A549 (cell line): ENCODE measurements at regions not wholly inside any gene's neighbourhood (a gene's known extent, or its start where the extent isn't known, plus 50 kb on each side); places are given as distances from the start of the nearest gene placed in this dataset.

Experiments
- ATAC-seq, 2 experiments: fragments of 200-7000 bp in 1 of 2; fragments of >200 bp in 1 of 2; cut with Nextera tagmentation in 1 of 2; cut with Tn5 transposase in 1 of 2; 3 replicates each; pipeline versions ENCODE4 v1.8.0 to v1.9.1; 2018 to 2020; ENCODE audit warnings: mild to moderate bottlenecking in 1 of 2, moderate library complexity in 1 of 2
- CTCF ChIA-PET: fragments of 300-600 bp; sonication (Branson Sonifier 250); formaldehyde crosslinking; extraction: SDS; loops from one replicate; lab custom pipeline; 2021; ENCODE audit warnings: antibody characterized with exemption, inconsistent platforms; lab: Yijun Ruan, JAX
- POLR2A ChIA-PET: fragments of 350-600 bp; formaldehyde crosslinking; extraction: SDS; loops from one replicate; lab custom pipeline; 2021; ENCODE audit warnings: antibody characterized with exemption, inconsistent platforms; lab: Yijun Ruan, JAX
- DNase-seq, 2 experiments: peaks; one replicate each; pipeline versions ENCODE4 v3.0.0 to v3.0.0-alpha.2; 2011 to 2016; ENCODE audit warnings: low read depth in 1 of 2, low spot score in 1 of 2
- FAIRE-seq: peaks from 2 replicates; lab custom pipeline; 2011; peaks lifted over from hg19 to GRCh38; lab: Jason Lieb, UNC
- H3K27ac ChIP-seq, 2 experiments: fragments of >200 bp; sonication (Bioruptor Twin); formaldehyde crosslinking; 3 replicates each; pipeline ENCODE4 v1.5.1; 2016 to 2017
- H3K4me1 ChIP-seq: fragments of >200 bp; sonication (Bioruptor Twin); formaldehyde crosslinking; 3 replicates; pipeline ENCODE4 v1.6.1; 2016
- H3K4me2 ChIP-seq: fragments of >200 bp; sonication (Bioruptor Twin); formaldehyde crosslinking; 3 replicates; pipeline ENCODE4 v1.6.1; 2016
- H3K4me3 ChIP-seq: fragments of >200 bp; sonication (Bioruptor Twin); formaldehyde crosslinking; 3 replicates; pipeline ENCODE4 v1.5.1; 2016
- H3K9me3 ChIP-seq: fragments of >200 bp; sonication (Bioruptor Twin); formaldehyde crosslinking; 3 replicates; pipeline ENCODE4 v1.6.1; 2016
- CBX8 ChIP-seq: fragments of 200-600 bp; sonication (generic); IDR thresholded peaks from 2 replicates; pipeline ENCODE4 v1.6.1; 2016
- CEBPB ChIP-seq, 2 experiments: fragments of >200 bp in 1 of 2; sonication (Bioruptor Twin) in 1 of 2; formaldehyde crosslinking in 1 of 2; IDR thresholded peaks; 2 replicates each; pipeline ENCODE4 v1.6.1; 2012 to 2016
- CHD2 ChIP-seq: fragments of 150-350 bp; IDR thresholded peaks from 2 replicates; pipeline ENCODE4 v1.6.1; 2014; ENCODE audit warnings: low read length; ENCODE audit not compliant: partially characterized antibody
- CHD4 ChIP-seq: fragments of 200-600 bp; sonication (generic); IDR thresholded peaks from 2 replicates; pipeline ENCODE4 v1.6.1; 2016; ENCODE audit warnings: antibody characterized with exemption, mild to moderate bottlenecking, borderline replicate concordance
- EP300 ChIP-seq, 2 experiments: fragments of >200 bp; sonication (Bioruptor Twin); formaldehyde crosslinking; IDR thresholded peaks; 2 replicates in 1 of 2; 3 replicates in 1 of 2; pipeline ENCODE4 v1.6.1; 2016 to 2017
- FOSL2 ChIP-seq, 2 experiments: fragments of 450-650 bp in 1 of 2; fragments of >200 bp in 1 of 2; sonication (Bioruptor Twin) in 1 of 2; formaldehyde crosslinking; IDR thresholded peaks; 2 replicates each; pipeline versions ENCODE4 v1.5.0 to v1.6.1; 2016 to 2020; ENCODE audit warnings: mild to moderate bottlenecking in 1 of 2, moderate library complexity in 1 of 2
- GATA3 ChIP-seq: IDR thresholded peaks from 2 replicates; pipeline ENCODE4 v1.6.1; 2012; ENCODE audit warnings: borderline replicate concordance
- HDAC2 ChIP-seq: fragments of 200-600 bp; sonication (generic); IDR thresholded peaks from 2 replicates; pipeline ENCODE4 v1.6.1; 2016
- HOXB13 ChIP-seq: fragments of 250-450 bp; sonication (Bioruptor Pico); IDR thresholded peaks from 2 replicates; pipeline ENCODE4 v1.5.0; 2020; ENCODE audit warnings: low read depth, mild to moderate bottlenecking, moderate library complexity
- JUN ChIP-seq, 2 experiments: fragments of >200 bp; sonication (Bioruptor Twin); formaldehyde crosslinking; IDR thresholded peaks; 2 replicates in 1 of 2; 3 replicates in 1 of 2; pipeline ENCODE4 v1.6.1; 2016 to 2017
- JUNB ChIP-seq: fragments of >200 bp; sonication (Bioruptor Twin); formaldehyde crosslinking; IDR thresholded peaks from 2 replicates; pipeline ENCODE4 v1.6.1; 2016
- KDM1A ChIP-seq: fragments of 200-600 bp; sonication (generic); IDR thresholded peaks from 2 replicates; pipeline ENCODE4 v1.6.1; 2016; ENCODE audit warnings: low read depth, mild to moderate bottlenecking
- KDM5A ChIP-seq: fragments of 200-600 bp; sonication (generic); IDR thresholded peaks from 2 replicates; pipeline ENCODE4 v1.6.1; 2016; ENCODE audit warnings: antibody characterized with exemption, mild to moderate bottlenecking
- MAX ChIP-seq: IDR thresholded peaks from 2 replicates; pipeline ENCODE4 v1.6.1; 2012
- NPAS2 ChIP-seq: fragments of 250-450 bp; sonication (Bioruptor Pico); IDR thresholded peaks from 2 replicates; pipeline ENCODE4 v1.8.0; 2022; ENCODE audit warnings: mild to moderate bottlenecking, moderate library complexity, borderline replicate concordance
- PBX3 ChIP-seq: IDR thresholded peaks from 2 replicates; pipeline ENCODE4 v1.6.1; 2012
- POLR2A ChIP-seq: IDR thresholded peaks from 2 replicates; pipeline ENCODE4 v1.6.1; 2012; ENCODE audit warnings: mild to moderate bottlenecking, low read length
- RAD21 ChIP-seq, 2 experiments: fragments of >200 bp in 1 of 2; sonication (Bioruptor Twin) in 1 of 2; formaldehyde crosslinking in 1 of 2; IDR thresholded peaks in 1 of 2; conservative IDR thresholded peaks in 1 of 2; 2 replicates in 1 of 2; 3 replicates in 1 of 2; pipeline ENCODE4 v1.6.1; 2012 to 2018; ENCODE audit warnings: inconsistent platforms in 1 of 2
- RCOR1 ChIP-seq: fragments of 150-350 bp; IDR thresholded peaks from 2 replicates; pipeline ENCODE4 v1.6.1; 2014; ENCODE audit warnings: antibody characterized with exemption, low read length, low read depth
- REST ChIP-seq: fragments of 200-600 bp; sonication (generic); IDR thresholded peaks from 2 replicates; pipeline ENCODE4 v1.6.1; 2016; ENCODE audit warnings: antibody characterized with exemption, mild to moderate bottlenecking, moderate library complexity
- RFX5 ChIP-seq: fragments of 450-650 bp; IDR thresholded peaks from 2 replicates; pipeline ENCODE4 v1.7.1; 2014; ENCODE audit warnings: antibody characterized with exemption, mild to moderate bottlenecking, moderate library complexity
- RNF2 ChIP-seq: fragments of 200-600 bp; sonication (generic); IDR thresholded peaks from 2 replicates; pipeline ENCODE4 v1.6.1; 2016; ENCODE audit warnings: low read depth, mild to moderate bottlenecking, antibody characterized with exemption, moderate library complexity, borderline replicate concordance
- ZC3H11A ChIP-seq: fragments of 450-650 bp; IDR thresholded peaks from 2 replicates; pipeline ENCODE4 v1.6.1; 2014; ENCODE audit warnings: antibody characterized with exemption, mild to moderate bottlenecking
- WGBS: methylation state at CpG from one replicate; pipeline ENCODE4 v1.1.6; 2017; ENCODE audit errors: missing lambda C conversion rate; 5-methylcytosine and 5-hydroxymethylcytosine counted together
- TF ChIP-seq, protein P1 (sequence below): fragments of 250-450 bp; sonication (Bioruptor Pico); IDR thresholded peaks from 2 replicates; pipeline ENCODE4 v1.5.0; 2021; ENCODE audit warnings: mild to moderate bottlenecking, moderate library complexity, borderline replicate concordance

DNA sequence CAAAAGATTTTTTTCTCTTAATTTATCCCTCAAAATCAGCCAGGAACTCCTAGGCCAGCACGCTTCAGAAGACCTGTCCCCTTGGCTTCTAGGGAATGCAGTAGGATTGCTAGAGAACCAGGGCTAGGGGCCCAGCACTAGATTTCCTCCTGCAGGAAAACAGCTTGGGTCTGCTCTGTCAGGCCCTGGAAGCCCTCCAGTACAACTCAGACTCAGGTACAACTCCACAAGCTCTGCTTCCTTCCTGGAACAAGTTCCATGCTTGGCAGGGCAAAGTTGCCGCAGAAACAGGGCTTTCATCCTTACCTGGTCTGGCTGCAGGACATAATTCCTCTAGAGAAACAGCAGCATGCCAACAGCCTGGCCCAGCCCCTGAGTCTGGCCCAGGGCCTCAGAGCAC lies 96.1 kb upstream of the CTNNB1 start:
- FAIRE-seq (no peak), ATAC-seq (no peak)

DNA sequence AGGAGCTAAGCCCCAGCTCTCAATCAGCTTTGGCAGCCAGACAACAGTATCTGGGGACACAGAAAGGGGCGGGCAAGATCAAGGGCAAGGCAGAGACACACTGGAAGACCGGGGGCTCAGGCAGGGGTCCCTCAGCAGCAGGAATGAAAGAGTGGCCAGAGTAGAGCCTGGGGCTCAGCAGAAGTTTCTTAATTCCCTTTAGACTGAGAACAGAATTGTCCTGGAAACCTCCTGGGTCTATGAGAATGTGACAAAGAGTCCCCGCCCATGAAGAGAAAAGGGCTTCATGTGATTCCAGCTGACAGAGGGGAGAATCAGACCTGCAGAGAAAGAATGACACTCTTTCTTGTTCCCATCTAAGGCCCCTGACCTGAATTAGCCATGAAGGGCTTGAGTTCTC lies 95.2 kb upstream of the CTNNB1 start:
- TF ChIP-seq FOSL2 (IDR thresholded peaks at IDR 0.05) (no peak), FOSL2 (CRISPR knock-in tag; IDR thresholded peaks at IDR 0.05) (no peak), CHD4 (no peak), ZC3H11A (no peak), RFX5 (no peak), RNF2 (no peak), RCOR1 (no peak), MAX (no peak)
- ChIA-PET POLR2A (interaction anchor here (0.9 kb wide), 1 partner anchor 95 kb away, joined by 4 read pairs; the partner anchor contains the start of gene CTNNB1), CTCF (no interaction called here)
- H3K4me2 ChIP-seq: no peak overlapping the region
- H3K4me1 ChIP-seq: peaks cover 9% of the 10 kb centered on the region; the same call in 2 of the 3 replicates
- FAIRE-seq (no peak), DNase-seq (no peak), ATAC-seq (no peak)
- no peaks in the 10 kb centered on the region for H3K9me3 ChIP-seq
- no peak overlapping the region for H3K27ac ChIP-seq
- H3K4me3 ChIP-seq: no peak overlapping the region
- 56% methylated on average over 3 of the region's 3 CpGs for WGBS

More for the DNA sequence above, 96.1 kb upstream of the CTNNB1 start:
- TF ChIP-seq POLR2A: no peak
- TF ChIP-seq CHD4: no peak
- no peak for TF ChIP-seq FOSL2 (IDR thresholded peaks at IDR 0.05)
- TF ChIP-seq FOSL2 (CRISPR knock-in tag; IDR thresholded peaks at IDR 0.05): no peak
- no peak for TF ChIP-seq MAX
- TF ChIP-seq CHD2: no peak
- TF ChIP-seq, protein P1, sequence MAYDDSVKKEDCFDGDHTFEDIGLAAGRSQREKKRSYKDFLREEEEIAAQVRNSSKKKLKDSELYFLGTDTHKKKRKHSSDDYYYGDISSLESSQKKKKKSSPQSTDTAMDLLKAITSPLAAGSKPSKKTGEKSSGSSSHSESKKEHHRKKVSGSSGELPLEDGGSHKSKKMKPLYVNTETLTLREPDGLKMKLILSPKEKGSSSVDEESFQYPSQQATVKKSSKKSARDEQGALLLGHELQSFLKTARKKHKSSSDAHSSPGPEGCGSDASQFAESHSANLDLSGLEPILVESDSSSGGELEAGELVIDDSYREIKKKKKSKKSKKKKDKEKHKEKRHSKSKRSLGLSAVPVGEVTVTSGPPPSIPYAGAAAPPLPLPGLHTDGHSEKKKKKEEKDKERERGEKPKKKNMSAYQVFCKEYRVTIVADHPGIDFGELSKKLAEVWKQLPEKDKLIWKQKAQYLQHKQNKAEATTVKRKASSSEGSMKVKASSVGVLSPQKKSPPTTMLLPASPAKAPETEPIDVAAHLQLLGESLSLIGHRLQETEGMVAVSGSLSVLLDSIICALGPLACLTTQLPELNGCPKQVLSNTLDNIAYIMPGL (CRISPR knock-in tag): no peak
- no peak for TF ChIP-seq JUNB
- TF ChIP-seq EP300 (IDR thresholded peaks at IDR 0.05): no peak
- no peak for TF ChIP-seq RFX5
- Histone ChIP-seq H3K27ac (no peak overlapping the region), H3K4me1 (peaks cover 9% of the 10 kb centered on the region; the same call in 2 of the 3 replicates), H3K4me2 (no peak overlapping the region), H3K4me3 (no peak overlapping the region), H3K9me3 (no peaks in the 10 kb centered on the region)
- ChIA-PET POLR2A (no interaction called here), CTCF (no interaction called here)
- no peak for DNase-seq
- WGBS: 90% methylated on average over 1 of the region's 2 CpGs

GRCh38 chr3:41106691-41107090 lies 92.6 kb upstream of the CTNNB1 start:
- POLR2A ChIA-PET: no interaction called here

DNA sequence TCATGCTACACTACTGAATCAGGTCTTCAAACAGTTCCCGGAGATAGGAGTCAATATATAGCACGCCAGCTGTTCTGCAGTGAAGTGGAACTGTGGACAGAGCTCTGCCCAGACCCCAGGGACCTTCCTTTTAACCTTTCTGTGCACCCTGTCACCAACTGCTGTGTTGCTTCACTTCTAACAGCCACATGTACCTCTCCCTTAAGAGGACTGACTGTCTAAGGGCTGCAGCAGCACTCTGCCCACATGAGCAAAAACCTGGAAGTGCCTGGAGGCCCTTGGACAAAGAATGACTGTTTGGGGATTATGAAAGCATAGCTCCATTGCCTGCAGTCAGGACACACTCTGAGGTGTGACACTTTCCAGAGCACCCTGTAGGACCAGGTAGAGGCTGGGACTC lies 88.3 kb upstream of the CTNNB1 start:
- Histone ChIP-seq H3K4me3 (no peak overlapping the region), H3K27ac (no peak overlapping the region), H3K4me2 (no peak overlapping the region), H3K9me3 (no peaks in the 10 kb centered on the region), H3K4me1 (no peaks in the 10 kb centered on the region)
- POLR2A ChIA-PET: no interaction called here
- DNase-seq: no peak
- ATAC-seq: no peak
- no peak for FAIRE-seq
- 57% methylated on average over 2 of the region's 2 CpGs for WGBS
- CTCF ChIA-PET: no interaction called here
- TF ChIP-seq REST (no peak), NPAS2 (CRISPR knock-in tag) (no peak), HOXB13 (CRISPR knock-in tag) (no peak), PBX3 (no peak), HDAC2 (no peak), RNF2 (no peak), CEBPB (IDR thresholded peaks at IDR 0.05) (no peak), RAD21 (conservative IDR thresholded peaks at IDR 0.05 in 1 of 2, IDR thresholded peaks at IDR 0.05 in 1 of 2) (no peak), GATA3 (no peak), KDM5A (no peak), JUN (IDR thresholded peaks at IDR 0.05) (no peak)

More at GRCh38 chr3:41106691-41107090, 92.6 kb upstream of the CTNNB1 start:
- TF ChIP-seq KDM1A (no peak), CBX8 (no peak)
- 72% methylated on average over 2 of the region's 2 CpGs for WGBS
- Histone ChIP-seq H3K9me3 (no peaks in the 10 kb centered on the region), H3K4me3 (no peak overlapping the region), H3K4me2 (no peak overlapping the region), H3K4me1 (peaks cover 8% of the 10 kb centered on the region; the same call in 2 of the 3 replicates), H3K27ac (no peak overlapping the region)
- FAIRE-seq: no peak
- CTCF ChIA-PET: no interaction called here
- ATAC-seq: no peak
- no peak for DNase-seq
